Fibroblast of the aortic adventitia (primary cell): ENCODE measurements at regions not wholly inside any gene's neighbourhood (a gene's known extent, or its start where the extent isn't known, plus 50 kb on each side); places are given as distances from the start of the nearest gene placed in this dataset.

Experiments used
- DNase-seq: peaks from one replicate; pipeline ENCODE4 v3.0.0-alpha.2; 2010; ENCODE audit warnings: low read depth
- H3K4me3 ChIP-seq: 2 replicates; pipeline ENCODE4 v1.5.1; 2011; ENCODE audit warnings: low read depth, mild to moderate bottlenecking, control low read depth, low read length, moderate library complexity
- TF ChIP-seq, protein P1 (sequence below): IDR thresholded peaks from 2 replicates; pipeline ENCODE4 v1.5.1; 2011; ENCODE audit warnings: mild to moderate bottlenecking, low read length, control low read depth, inconsistent platforms; ENCODE audit not compliant: insufficient read depth

DNA sequence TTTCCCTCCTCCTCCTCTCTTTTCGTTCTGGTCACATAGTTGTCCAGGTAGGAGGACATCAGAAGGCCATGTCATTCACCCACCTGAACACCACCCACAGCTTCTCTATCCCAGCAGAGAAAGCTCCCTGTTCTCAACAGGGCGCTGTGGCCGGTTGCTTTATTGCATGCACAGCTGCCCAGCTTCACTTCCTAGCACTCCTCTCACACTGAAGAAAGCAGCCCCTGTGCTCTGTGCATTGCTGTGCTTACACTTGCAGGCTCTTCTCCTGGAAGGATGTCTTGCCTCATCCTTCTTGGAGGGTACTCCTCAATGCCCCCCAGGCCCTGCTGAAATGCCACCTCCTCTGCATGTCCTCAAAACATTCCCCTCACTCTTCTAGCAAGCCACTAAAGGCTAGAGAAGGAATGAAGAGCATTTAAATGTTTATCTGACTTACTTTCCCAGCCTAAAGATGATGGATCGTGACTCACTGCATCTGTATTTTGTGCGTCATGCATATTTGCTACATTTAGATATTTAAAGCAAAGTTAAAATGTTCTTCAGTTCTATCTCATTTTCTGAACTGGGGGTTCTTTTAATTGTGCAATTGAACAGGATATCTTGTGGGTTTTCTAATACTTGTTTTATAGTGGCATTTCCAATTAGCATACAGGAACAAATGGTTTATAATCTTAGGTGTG, 186.4 kb upstream of the PUDP start:
- TF ChIP-seq, protein P1, sequence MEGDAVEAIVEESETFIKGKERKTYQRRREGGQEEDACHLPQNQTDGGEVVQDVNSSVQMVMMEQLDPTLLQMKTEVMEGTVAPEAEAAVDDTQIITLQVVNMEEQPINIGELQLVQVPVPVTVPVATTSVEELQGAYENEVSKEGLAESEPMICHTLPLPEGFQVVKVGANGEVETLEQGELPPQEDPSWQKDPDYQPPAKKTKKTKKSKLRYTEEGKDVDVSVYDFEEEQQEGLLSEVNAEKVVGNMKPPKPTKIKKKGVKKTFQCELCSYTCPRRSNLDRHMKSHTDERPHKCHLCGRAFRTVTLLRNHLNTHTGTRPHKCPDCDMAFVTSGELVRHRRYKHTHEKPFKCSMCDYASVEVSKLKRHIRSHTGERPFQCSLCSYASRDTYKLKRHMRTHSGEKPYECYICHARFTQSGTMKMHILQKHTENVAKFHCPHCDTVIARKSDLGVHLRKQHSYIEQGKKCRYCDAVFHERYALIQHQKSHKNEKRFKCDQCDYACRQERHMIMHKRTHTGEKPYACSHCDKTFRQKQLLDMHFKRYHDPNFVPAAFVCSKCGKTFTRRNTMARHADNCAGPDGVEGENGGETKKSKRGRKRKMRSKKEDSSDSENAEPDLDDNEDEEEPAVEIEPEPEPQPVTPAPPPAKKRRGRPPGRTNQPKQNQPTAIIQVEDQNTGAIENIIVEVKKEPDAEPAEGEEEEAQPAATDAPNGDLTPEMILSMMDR, result no peak
- peak; percentile 90 for DNase-seq
- no peak overlapping the region for H3K4me3 ChIP-seq

DNA sequence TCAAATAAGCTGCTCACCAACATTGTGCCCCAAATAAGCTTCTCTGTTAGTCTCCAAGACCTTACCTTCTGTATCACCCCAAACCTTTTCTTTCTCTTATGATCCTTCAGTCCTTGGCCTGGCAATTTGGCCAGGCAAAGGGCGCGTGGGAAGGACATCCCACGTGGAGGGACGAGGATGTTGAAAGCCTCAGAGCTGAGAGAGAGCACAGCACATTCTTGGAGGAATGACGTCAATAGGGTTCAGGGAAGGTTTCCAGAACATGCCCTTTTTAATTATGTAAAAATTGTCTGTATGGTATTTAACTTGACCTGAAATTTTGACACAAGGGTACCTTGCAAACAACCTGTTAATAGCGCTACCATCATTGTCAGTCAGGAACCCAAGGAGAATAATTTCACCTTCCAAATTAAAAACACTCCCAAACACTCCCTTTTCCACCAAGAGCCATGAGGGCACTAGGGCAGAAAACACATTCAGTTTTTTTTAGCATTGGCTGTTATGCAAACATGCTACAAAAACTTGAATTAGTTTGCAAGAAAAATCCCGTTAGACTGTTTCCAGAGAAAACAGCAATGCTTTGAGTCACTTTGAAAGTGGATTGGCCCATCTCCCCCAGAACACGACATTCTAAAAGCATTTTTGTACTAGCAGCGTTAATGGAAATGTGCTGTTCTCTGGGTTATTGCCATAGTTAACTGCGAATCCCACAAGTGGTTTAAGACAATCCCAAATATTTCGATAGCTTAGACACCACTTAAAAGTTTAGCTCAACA, 183.2 kb upstream of the PUDP start:
- TF ChIP-seq, protein P1, result no peak

DNA sequence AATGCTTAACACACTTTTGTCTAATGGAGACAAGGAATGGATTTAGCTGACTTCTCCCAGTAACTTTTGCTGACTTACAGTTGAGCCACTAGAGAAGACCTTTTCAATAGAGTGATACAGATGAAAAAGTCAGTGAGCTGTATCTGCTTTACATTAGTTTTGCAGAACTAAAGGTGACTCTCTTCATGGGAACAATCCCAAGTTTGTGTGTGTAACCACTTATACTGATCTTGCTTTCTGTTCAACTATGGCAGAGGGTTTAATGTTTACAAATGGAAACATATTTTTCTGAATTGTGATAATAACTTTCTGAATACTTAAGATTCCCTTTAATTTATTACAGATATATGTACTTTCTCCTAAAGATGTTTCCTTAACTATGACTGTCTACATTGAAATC, 182.6 kb upstream of the PUDP start:
- TF ChIP-seq, protein P1, result no peak
- H3K4me3 ChIP-seq, result no peak overlapping the region
- peak; percentile 62 for DNase-seq

More for the DNA sequence above, 183.2 kb upstream of the PUDP start:
- peak; percentile 96 for DNase-seq
- H3K4me3 ChIP-seq, result no peak overlapping the region

DNA sequence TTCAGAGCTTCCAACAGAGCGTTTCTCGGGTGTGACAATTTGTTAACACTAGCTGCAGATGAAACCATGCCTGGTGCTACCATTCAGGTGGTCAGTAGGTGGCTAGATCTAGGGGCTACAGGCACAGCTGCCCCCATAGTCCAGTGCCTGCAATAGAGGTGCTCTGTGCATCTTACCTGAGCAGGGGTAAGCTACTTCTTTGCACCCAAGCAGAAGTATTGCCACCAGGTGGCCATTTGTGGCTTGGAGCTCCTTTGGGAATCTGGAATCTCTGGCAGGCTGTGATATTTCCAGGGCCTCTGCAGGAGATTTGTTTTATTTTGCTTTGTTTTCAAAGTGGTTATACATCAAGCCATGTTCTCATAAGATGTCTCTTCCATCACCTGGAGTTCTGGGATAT, 170.7 kb upstream of the PUDP start:
- H3K4me3 ChIP-seq, result no peak overlapping the region
- TF ChIP-seq, protein P1, result no peak
- no peak for DNase-seq

DNA sequence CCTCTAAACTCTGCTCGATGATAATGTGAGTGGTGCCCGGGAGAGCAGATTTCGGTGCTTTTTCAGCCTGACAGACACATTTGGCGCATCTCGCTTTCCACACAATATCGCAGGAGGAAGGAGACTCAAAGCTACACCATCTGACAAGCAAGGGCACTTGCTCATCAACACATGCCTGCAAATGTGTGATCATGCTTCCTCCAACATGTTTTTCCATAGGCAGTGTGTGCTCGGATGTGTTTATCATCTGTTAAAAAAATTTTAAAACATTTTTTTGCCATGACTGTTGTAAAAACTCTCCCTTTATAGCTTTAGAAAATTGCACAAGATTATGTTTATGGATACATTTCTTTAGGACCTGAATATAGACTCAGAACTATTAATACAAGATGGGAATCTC, 170.3 kb upstream of the PUDP start:
- TF ChIP-seq, protein P1, result no peak
- no peak for DNase-seq
- no peak overlapping the region for H3K4me3 ChIP-seq

DNA sequence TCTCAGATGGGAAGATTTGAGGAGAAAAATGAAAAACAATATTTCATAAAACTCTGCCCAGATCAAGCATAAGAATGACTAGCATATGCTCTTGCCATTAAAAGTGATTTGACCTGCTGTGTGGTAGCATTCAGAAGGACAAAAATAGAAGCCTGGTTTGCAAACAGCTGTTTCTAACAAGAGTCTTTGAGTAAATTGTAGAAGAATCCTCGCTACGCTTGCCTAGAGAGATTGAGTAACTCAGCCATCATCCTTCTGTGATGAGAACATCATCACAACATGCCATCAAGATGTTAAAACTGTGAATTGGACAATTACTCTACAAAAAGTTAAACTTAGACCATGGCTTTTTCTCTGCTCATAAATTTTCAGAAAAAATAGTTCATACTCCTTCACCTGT, 168.9 kb upstream of the PUDP start:
- no peak for DNase-seq
- TF ChIP-seq, protein P1, result no peak
- H3K4me3 ChIP-seq, result no peak overlapping the region
